BLaER1 treated with 17β-estradiol and CSF1 and Interleukin-3, amounts not matched to agents 10 nM and 100 nM (cell line): ENCODE measurements at regions not wholly inside any gene's neighbourhood (a gene's known extent, or its start where the extent isn't known, plus 50 kb on each side); places are given as distances from the start of the nearest gene placed in this dataset.

Experiments
- H3K27ac ChIP-seq, 11 experiments: shearing (Covaris generic); formaldehyde crosslinking; 2 replicates each; pipeline ENCODE4 v1.8.1; 2022
- H3K27me3 ChIP-seq, 11 experiments: shearing (Covaris generic); formaldehyde crosslinking; 2 replicates each; pipeline ENCODE4 v1.8.1; 2022
- H3K36me3 ChIP-seq, 11 experiments: shearing (Covaris generic); formaldehyde crosslinking; 2 replicates each; pipeline ENCODE4 v1.8.1; 2022
- H3K4me1 ChIP-seq, 10 experiments: shearing (Covaris generic); formaldehyde crosslinking; 2 replicates each; pipeline ENCODE4 v1.8.1; 2022
- H3K4me2 ChIP-seq, 11 experiments: shearing (Covaris generic); formaldehyde crosslinking; 2 replicates each; pipeline ENCODE4 v1.8.1; 2022
- H3K4me3 ChIP-seq, 10 experiments: shearing (Covaris generic); formaldehyde crosslinking; 2 replicates each; pipeline ENCODE4 v1.8.1; 2022
- H3K9ac ChIP-seq, 11 experiments: shearing (Covaris generic); formaldehyde crosslinking; 2 replicates each; pipeline ENCODE4 v1.8.1; 2022
- H3K9me3 ChIP-seq, 11 experiments: shearing (Covaris generic); formaldehyde crosslinking; replicated peaks in 1 of 11; 2 replicates each; pipeline ENCODE4 v1.8.1; 2022
- H4K20me1 ChIP-seq, 11 experiments: shearing (Covaris generic); formaldehyde crosslinking; 2 replicates each; pipeline ENCODE4 v1.8.1; 2022
- Cebpa-rat ChIP-seq, 11 experiments: shearing (Covaris generic); IDR thresholded peaks; 2 replicates each; pipeline ENCODE4 v1.8.1; 2022

DNA sequence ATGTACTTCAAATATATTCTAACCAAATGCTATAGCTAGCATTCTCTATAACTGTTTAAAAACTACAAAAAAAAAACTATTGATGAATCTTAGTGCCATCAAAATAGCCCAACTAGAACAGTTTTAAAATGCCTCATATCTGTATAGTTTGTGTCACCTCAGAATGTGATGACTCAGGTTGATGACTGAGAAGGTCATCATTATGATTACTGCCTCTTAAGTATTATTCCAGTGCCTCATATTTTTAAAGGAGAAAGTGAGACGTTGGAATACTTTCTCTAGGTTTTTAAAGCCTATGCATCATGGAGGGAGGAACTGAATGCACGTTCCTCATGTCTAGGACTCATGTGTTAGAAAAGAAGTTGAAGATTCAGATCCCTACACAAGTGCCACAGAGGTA is 88.2 kb downstream of the TMA16 start:
- Histone ChIP-seq H3K27ac (no peak overlapping the region), H3K36me3 (peaks cover 0 to 92% (median 0%) of the 10 kb centered on the region in 11 experiments; a peak in 7 of 22 replicates), H3K9me3 (peaks cover 0 to 30% (median 6%) of the 10 kb centered on the region in 11 experiments; a peak in 15 of 22 replicates)

DNA sequence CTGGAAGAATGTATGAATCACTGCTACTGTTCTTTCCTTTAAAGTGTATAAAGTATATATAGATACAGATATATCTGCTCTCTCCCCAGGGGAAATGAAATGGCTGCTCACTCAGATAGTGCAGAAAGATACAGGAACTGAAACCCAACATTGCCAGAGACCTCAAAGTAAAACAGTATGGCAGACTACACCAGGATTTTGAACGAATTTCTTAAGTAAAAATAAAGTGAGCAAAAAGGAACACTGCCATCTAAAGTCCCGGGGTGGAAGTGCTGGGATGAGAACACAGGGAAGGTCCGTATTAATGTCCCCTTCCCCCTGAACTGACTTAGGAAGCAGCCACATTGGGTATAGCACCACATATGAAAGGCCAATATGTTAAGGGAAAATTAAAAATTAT is 93.4 kb downstream of the TMA16 start:
- TF ChIP-seq Cebpa-rat (IDR thresholded peaks at IDR 0.05), result no peak
- 0 out of 20 replicates have a peak overlapping the region, but pooled peaks of 1 of the 10 experiments have one; percentile 2 for H3K4me3 ChIP-seq
- no peaks in the 10 kb centered on the region for H3K27me3 ChIP-seq
- H3K9me3 ChIP-seq, result peaks cover 7 to 60% (median 16%) of the 10 kb centered on the region in 11 experiments; a peak in 21 of 22 replicates
- peak overlapping the region in 2 of 11 experiments; percentile 16 to 51; a peak in 3 of 22 replicates for H3K9ac ChIP-seq
- peak overlapping the region in 8 of 11 experiments; percentile 2 to 40 (median 22); a peak in 8 of 22 replicates for H3K4me2 ChIP-seq
- peaks cover 0 to 62% (median 0%) of the 10 kb centered on the region in 11 experiments; a peak in 7 of 22 replicates for H3K36me3 ChIP-seq
- H4K20me1 ChIP-seq, result peaks cover 0 to 45% (median 0%) of the 10 kb centered on the region in 11 experiments; a peak in 2 of 22 replicates
- H3K27ac ChIP-seq, result peak overlapping the region in 9 of 11 experiments; percentile 28 to 92 (median 71); a peak in 15 of 22 replicates
- peaks cover 17 to 56% (median 32%) of the 10 kb centered on the region in 10 experiments for H3K4me1 ChIP-seq

More for the DNA sequence above, 88.2 kb downstream of the TMA16 start:
- no peak overlapping the region for H3K9ac ChIP-seq
- peaks cover 0 to 54% (median 10%) of the 10 kb centered on the region in 10 experiments; a peak in 12 of 20 replicates for H3K4me1 ChIP-seq
- H3K27me3 ChIP-seq, result no peaks in the 10 kb centered on the region
- peaks cover 0 to 65% (median 0%) of the 10 kb centered on the region in 11 experiments; a peak in 2 of 22 replicates for H4K20me1 ChIP-seq
- H3K4me2 ChIP-seq, result peak overlapping the region in 2 of 11 experiments; percentile 49 to 65; a peak in 2 of 22 replicates
- H3K4me3 ChIP-seq, result no peak overlapping the region
- no peak for TF ChIP-seq Cebpa-rat (IDR thresholded peaks at IDR 0.05)

DNA sequence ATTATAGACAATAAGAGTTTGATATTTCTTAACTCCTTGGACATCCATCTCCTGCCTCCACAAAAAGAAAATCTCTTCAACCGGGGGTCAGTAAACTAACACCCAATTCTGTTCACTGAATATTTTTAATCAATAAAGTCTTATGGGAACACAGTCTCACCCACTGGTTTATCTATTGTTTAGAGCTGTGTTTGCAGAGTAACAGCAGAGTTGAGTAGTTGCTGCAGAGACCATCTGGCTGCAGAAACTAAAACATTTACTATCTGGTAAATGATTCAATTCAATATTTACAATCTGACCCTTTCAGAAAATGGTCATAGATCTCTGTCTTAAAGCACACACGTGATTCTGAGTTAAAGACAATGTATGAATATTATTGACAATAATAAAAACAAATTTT is 94.0 kb downstream of the TMA16 start:
- Histone ChIP-seq H3K4me1 (peaks cover 17 to 60% (median 35%) of the 10 kb centered on the region in 10 experiments), H4K20me1 (peaks cover 0 to 47% (median 0%) of the 10 kb centered on the region in 11 experiments; a peak in 2 of 22 replicates), H3K27ac (peak overlapping the region in 7 of 11 experiments; percentile 28 to 92 (median 77); a peak in 12 of 22 replicates), H3K9ac (no peak overlapping the region; a peak in 1 of 22 replicates), H3K4me3 (0 out of 20 replicates have a peak overlapping the region, but pooled peaks of 1 of the 10 experiments have one; percentile 2), H3K36me3 (peaks cover 0 to 56% (median 0%) of the 10 kb centered on the region in 11 experiments; a peak in 7 of 22 replicates), H3K4me2 (peak overlapping the region in 5 of 11 experiments; percentile 3 to 40 (median 24); a peak in 4 of 22 replicates), H3K9me3 (peaks cover 7 to 59% (median 16%) of the 10 kb centered on the region in 11 experiments; a peak in 21 of 22 replicates), H3K27me3 (no peaks in the 10 kb centered on the region)
- TF ChIP-seq Cebpa-rat (IDR thresholded peaks at IDR 0.05), result no peak

DNA sequence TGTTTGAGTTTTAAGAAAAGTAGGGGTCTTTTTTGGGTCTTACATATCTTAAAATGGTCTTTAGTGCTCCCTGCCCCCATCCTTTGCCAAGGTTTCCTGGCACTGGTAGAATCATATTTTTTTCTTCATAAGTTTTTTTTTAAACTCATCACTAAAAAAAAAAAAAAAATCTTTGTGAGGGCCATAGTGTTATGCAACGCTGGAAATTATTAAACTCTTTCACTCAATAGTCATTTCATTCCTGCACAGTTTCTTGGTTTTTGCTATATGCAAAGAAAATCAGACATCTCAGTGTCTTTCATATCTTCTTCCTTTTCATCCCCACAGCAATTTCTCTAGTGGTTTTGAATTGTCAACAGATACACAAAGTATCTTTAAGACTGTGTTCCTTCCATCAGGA is 95.6 kb downstream of the TMA16 start:
- H3K36me3 ChIP-seq, result peaks cover 0 to 52% (median 0%) of the 10 kb centered on the region in 11 experiments; a peak in 7 of 22 replicates
- no peak overlapping the region; a peak in 1 of 22 replicates for H3K9ac ChIP-seq
- H3K9me3 ChIP-seq, result peaks cover 7 to 55% (median 16%) of the 10 kb centered on the region in 11 experiments; a peak in 21 of 22 replicates
- no peak for TF ChIP-seq Cebpa-rat (IDR thresholded peaks at IDR 0.05)
- peak overlapping the region in 4 of 11 experiments; percentile 77 to 85 (median 80); a peak in 8 of 22 replicates for H3K4me2 ChIP-seq
- peaks cover 17 to 76% (median 35%) of the 10 kb centered on the region in 10 experiments for H3K4me1 ChIP-seq
- peaks cover 0 to 50% (median 0%) of the 10 kb centered on the region in 11 experiments; a peak in 2 of 22 replicates for H4K20me1 ChIP-seq
- H3K4me3 ChIP-seq, result no peak overlapping the region
- peak overlapping the region in 4 of 11 experiments; percentile 75 to 92 (median 86); a peak in 9 of 22 replicates for H3K27ac ChIP-seq
- H3K27me3 ChIP-seq, result no peaks in the 10 kb centered on the region

DNA sequence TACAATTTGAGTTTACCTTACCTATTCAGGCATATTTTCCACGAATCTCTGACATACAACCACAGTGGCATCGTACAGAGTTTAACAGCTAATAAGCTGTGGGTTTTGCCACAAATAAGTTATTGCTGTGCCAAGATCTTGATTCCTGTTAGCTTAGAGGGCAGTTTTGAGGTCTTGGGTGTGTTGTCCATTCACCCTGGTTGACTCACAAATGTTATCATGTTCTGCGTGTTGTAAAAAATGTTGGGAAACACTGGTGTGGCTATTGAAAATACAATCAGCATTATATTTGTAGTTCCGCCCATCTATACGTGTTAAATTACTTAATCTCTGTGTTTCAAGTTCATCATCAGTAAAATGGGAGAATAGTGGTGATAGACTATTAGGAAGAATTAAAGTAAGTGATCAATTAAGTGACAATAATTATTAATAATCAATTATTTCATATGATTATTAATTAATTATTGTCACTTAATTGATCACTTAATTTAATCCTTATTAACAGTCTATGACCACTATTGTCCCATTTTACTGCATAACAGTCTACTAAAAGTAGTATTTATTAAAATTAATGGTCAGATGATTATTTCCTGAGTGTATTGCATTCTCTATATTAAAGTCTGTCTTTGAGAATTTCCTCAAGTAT is 96.3 kb downstream of the TMA16 start:
- H3K36me3 ChIP-seq, result peaks cover 0 to 45% (median 0%) of the 10 kb centered on the region in 11 experiments; a peak in 7 of 22 replicates
- H3K9ac ChIP-seq, result peak overlapping the region in 3 of 11 experiments; percentile 48 to 77 (median 70); a peak in 5 of 22 replicates
- peaks cover 7 to 56% (median 16%) of the 10 kb centered on the region in 11 experiments; a peak in 21 of 22 replicates for H3K9me3 ChIP-seq
- no peak overlapping the region; a peak in 2 of 20 replicates for H3K4me3 ChIP-seq
- H4K20me1 ChIP-seq, result peaks cover 0 to 44% (median 0%) of the 10 kb centered on the region in 11 experiments; a peak in 2 of 22 replicates
- no peak for TF ChIP-seq Cebpa-rat (IDR thresholded peaks at IDR 0.05)
- H3K4me2 ChIP-seq, result peak overlapping the region in 9 of 11 experiments; percentile 54 to 85 (median 72); a peak in 15 of 22 replicates
- H3K4me1 ChIP-seq, result peaks cover 17 to 82% (median 36%) of the 10 kb centered on the region in 10 experiments
- H3K27ac ChIP-seq, result peak overlapping the region in 7 of 11 experiments; percentile 61 to 92 (median 75); a peak in 12 of 22 replicates
- no peaks in the 10 kb centered on the region for H3K27me3 ChIP-seq

DNA sequence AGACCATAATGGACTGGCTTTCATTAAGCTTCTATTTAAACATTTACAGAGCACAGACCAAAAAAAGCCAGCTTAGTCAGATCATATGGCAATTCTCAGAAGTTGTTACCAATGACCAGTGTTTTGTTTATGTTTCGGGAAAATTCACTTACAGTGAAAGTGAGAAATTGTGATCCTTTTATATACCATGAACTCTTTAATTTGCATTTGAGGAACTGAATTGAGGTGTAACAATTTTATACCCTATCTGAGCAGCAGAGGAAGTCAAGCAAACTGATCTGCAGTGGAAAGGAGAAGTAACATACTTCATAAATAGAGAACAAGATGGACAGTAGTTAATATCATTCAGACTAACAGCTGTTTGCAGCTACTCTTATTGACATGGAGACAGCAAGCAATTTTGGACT is 97.1 kb downstream of the TMA16 start:
- peaks cover 7 to 55% (median 16%) of the 10 kb centered on the region in 11 experiments; a peak in 21 of 22 replicates for H3K9me3 ChIP-seq
- H3K27me3 ChIP-seq, result no peaks in the 10 kb centered on the region
- peak overlapping the region in 7 of 11 experiments; percentile 0 to 77 (median 54); a peak in 8 of 22 replicates for H3K9ac ChIP-seq
- peaks cover 0 to 44% (median 0%) of the 10 kb centered on the region in 11 experiments; a peak in 2 of 22 replicates for H4K20me1 ChIP-seq
- peak overlapping the region in 1 of 10 experiments; percentile 20; a peak in 2 of 20 replicates for H3K4me3 ChIP-seq
- no peak for TF ChIP-seq Cebpa-rat (IDR thresholded peaks at IDR 0.05)
- H3K36me3 ChIP-seq, result peaks cover 0 to 38% (median 0%) of the 10 kb centered on the region in 11 experiments; a peak in 4 of 22 replicates
- peak overlapping the region in 9 of 11 experiments; percentile 26 to 92 (median 75); a peak in 16 of 22 replicates for H3K27ac ChIP-seq
- peak overlapping the region; percentile 54 to 85 (median 72); a peak in 19 of 22 replicates for H3K4me2 ChIP-seq
- peaks cover 17 to 91% (median 40%) of the 10 kb centered on the region in 10 experiments for H3K4me1 ChIP-seq

DNA sequence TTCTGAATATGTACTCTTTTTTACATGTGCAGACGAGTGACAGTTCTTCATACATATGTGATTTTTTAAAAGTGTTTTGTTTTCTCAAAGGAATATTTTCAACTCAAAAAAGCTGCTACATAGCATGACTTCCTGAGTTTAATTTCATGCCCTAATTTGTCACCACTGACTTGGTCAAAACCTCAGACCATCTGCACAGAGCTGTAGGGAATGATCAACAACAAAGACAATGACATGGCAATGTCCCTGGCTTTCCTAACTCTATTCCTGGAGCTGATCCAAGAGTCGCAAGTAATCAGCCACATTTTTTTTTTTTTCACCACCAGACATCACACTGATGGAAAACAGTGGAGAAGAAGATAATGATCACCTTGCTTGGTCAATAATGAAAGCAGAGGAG is 97.7 kb downstream of the TMA16 start:
- H3K27ac ChIP-seq, result peak overlapping the region in 9 of 11 experiments; percentile 26 to 92 (median 71); a peak in 16 of 22 replicates
- peak overlapping the region; percentile 54 to 85 (median 72) for H3K4me2 ChIP-seq
- H3K4me3 ChIP-seq, result peak overlapping the region in 3 of 10 experiments; percentile 4 to 15 (median 14); a peak in 2 of 20 replicates
- peaks cover 17 to 97% (median 39%) of the 10 kb centered on the region in 10 experiments for H3K4me1 ChIP-seq
- H3K9ac ChIP-seq, result peak overlapping the region in 7 of 11 experiments; percentile 0 to 70 (median 50); a peak in 9 of 22 replicates
- H3K27me3 ChIP-seq, result no peaks in the 10 kb centered on the region
- TF ChIP-seq Cebpa-rat (IDR thresholded peaks at IDR 0.05), result no peak
- H3K36me3 ChIP-seq, result peaks cover 0 to 40% (median 0%) of the 10 kb centered on the region in 11 experiments; a peak in 4 of 22 replicates
- H4K20me1 ChIP-seq, result peaks cover 0 to 44% (median 0%) of the 10 kb centered on the region in 11 experiments; a peak in 2 of 22 replicates
- H3K9me3 ChIP-seq, result peaks cover 7 to 55% (median 13%) of the 10 kb centered on the region in 11 experiments; a peak in 21 of 22 replicates

DNA sequence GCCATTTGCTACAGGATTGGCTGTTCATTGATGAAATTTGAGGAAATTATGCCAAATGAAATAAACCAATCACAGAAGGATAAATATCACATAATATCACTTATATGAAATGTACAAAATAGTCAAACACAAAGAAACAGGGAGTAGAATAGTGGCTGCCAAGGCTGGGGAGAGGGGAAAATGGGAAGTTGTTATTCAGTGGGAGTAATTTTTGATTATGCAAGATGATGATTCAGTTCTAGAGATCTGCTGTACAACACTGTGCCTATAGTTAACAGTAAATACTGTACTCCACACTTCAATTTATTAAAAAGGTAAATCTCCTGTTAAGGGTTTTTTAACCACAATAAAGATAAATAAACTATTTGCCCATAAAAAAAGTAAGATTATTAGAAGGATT is 101.1 kb downstream of the TMA16 start:
- Histone ChIP-seq H3K9ac (peak overlapping the region in 2 of 11 experiments; percentile 17 to 35; a peak in 1 of 22 replicates), H3K36me3 (peaks cover 0 to 37% (median 0%) of the 10 kb centered on the region in 11 experiments; a peak in 4 of 22 replicates), H3K27me3 (no peaks in the 10 kb centered on the region), H3K27ac (peak overlapping the region in 6 of 11 experiments; percentile 17 to 92 (median 58); a peak in 9 of 22 replicates), H3K9me3 (peaks cover 0 to 36% (median 0%) of the 10 kb centered on the region in 11 experiments; a peak in 3 of 22 replicates), H4K20me1 (peaks cover 0 to 75% (median 0%) of the 10 kb centered on the region in 11 experiments; a peak in 2 of 22 replicates), H3K4me1 (peaks cover 17 to 98% (median 33%) of the 10 kb centered on the region in 10 experiments), H3K4me2 (peak overlapping the region in 4 of 11 experiments; percentile 34 to 85 (median 76); a peak in 8 of 22 replicates), H3K4me3 (no peak overlapping the region)
- no peak for TF ChIP-seq Cebpa-rat (IDR thresholded peaks at IDR 0.05)
